ENCODE measurements at regions not wholly inside any gene's neighbourhood (a gene's known extent, or its start where the extent isn't known, plus 50 kb on each side); places are given as distances from the start of the nearest gene placed in this dataset.
"Not testable (repeated sequence)": the region's sequence is repeated elsewhere in the genome, so short reads cannot be mapped to it uniquely, and the experiment has no call there.

- DNase-seq (ENCODE audit: low spot score), result not testable (repeated sequence)
Measured at GRCh38 chr2:234697300-234697876, 200.5 kb upstream of the ARL4C start.

DNA sequence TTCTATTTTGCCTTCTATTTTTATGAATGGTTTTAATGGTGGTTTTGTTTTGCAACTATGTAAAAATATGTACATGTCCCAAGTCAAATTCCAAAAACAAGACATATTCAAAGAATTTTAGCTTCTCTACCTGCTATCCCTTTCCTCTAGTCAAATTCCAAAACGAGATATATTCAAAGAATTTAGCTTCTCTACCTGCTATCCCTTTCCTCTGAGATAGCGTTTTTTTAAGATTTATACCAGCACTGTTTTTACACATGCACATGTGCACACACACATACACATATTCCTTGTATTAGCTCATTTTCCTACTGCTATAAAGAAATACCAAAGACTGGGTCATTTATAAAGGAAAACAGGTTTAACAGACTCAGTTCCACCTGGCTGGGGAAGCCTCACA, 199.1 kb upstream of the ARL4C start:
- no peak for DNase-seq (ENCODE audit: low spot score)

DNA sequence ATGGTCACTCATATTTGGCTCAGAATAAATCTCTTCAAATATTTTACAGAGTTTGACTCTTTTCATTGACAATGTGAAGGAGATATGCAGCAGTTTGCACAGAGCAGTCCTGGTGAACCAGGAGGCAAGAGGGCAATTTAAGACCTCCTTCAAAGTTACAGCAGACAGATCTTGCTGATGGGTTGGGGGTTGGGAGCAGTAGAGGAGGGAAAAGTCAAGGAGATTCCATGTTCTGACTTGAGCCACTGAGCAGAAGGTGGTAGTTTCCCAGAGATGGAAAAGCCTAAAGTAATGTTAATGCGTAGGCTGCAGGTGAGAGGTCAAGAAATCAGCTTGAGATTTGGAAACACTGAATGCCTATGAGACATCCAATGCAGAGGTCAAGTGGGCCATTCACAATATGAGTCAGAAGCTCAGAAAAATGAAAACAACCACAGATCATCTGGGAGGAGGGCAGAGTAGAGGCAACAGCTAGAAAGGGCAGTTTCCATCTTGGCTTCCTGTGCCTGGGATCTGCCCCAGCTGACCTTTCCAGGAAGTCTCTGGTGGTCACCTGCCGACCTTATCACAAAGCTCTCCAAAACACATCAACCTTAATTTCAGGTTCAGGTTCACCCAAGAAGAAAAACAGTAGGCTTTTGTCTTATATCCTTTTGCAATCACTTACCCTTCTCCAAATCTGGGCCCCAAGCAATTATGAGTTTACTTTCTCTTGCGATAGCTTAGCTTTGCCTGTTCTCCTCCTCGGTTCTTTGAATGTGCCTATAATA, 197.5 kb upstream of the ARL4C start:
- DNase-seq (ENCODE audit: low spot score), result no peak

GRCh38 chr2:234693681-234694190, 196.9 kb upstream of the ARL4C start:
- not testable (repeated sequence) for DNase-seq (ENCODE audit: low spot score)

GRCh38 chr2:234693191-234693590, 196.3 kb upstream of the ARL4C start:
- not testable (repeated sequence) for DNase-seq (ENCODE audit: low spot score)

DNA sequence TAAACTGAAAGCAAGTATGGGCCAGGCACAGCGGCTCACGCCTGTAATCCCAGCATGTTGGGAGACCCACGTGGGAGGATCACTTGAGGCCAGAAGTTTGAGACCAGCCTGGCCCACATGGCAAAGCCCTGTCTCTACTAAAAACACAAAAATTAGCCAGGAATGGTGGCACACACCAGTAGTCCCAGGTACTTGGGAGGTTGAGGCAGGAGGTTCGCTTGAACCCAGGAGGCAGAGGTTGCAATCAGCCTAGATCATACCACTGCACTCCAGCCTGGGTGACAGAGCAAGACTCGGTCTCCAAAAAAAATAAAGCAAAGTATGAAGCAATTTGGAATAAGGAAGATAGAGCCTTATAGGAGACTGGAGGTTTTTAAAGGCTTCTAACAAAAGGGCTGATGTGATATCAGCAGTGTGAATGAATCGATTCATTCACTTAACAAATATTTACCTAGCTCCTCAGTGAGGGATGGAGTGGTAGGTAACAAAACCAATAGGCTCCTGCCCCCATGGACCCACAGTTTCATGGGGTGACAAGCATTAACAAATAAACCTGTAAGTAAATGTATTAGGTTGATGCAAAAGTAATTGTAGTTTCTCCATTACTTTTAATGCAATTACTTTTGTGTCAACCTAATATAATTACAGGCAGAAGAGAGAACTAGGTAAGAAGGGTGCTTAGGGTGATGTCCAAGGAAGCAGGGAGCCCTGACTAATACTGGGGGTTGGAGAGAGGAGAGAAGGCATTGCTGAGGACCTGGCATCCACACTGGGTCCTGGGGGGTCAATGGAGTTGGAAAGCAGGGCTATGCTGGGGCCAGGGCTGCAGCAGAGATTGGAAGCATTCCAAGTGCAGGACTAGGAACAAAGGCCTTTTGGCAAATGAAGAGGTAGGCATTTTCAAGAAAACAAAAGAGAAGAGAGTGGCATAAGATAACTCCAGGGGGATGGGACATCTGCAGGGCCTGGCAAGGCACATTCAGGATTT, 195.4 kb upstream of the ARL4C start:
- DNase-seq (ENCODE audit: low spot score), result no peak

DNA sequence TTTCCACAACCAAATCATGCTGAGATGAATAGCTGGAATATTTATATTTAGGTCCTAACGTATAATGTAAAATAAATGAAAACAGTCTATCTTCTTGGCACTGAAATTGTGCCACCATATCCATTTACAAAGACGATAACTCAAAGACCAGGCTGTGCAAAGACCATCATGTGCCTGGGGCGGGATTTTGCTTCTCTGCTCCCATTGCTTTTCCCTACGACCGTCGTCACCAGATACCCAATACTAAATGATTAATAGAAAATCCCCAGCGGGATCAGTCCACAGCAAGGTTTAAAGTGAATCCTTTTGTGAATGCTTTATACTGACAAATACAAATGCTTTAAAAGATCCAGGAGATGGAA, 194.3 kb upstream of the ARL4C start:
- no peak for DNase-seq (ENCODE audit: low spot score)

- DNase-seq (ENCODE audit: low spot score), result no peak
Measured at GRCh38 chr2:234690569-234691213, 193.8 kb upstream of the ARL4C start.

DNA sequence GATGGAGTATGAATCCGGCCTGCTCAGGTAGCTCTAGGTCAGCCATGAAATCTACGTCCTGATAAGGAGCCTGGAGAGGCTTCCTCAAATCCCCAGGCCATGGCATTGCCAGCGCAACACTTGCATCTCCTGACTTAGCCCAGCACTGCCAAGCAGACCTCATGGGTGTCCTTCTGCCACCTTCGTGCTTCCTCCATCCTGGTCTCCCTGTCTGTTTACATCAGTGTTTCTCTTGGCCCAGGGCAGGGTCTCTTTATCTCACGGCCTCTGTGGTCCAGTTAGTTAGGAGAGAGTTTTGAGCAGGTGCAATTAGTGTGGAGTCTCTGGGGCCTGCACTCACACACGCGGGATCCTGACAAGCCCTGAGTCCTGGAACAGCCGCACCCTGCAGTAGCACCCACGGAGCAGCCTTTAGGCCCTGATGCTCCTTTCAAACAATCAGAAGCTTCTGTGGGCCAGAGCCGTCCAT, 193.1 kb upstream of the ARL4C start:
- no peak for DNase-seq (ENCODE audit: low spot score)

DNA sequence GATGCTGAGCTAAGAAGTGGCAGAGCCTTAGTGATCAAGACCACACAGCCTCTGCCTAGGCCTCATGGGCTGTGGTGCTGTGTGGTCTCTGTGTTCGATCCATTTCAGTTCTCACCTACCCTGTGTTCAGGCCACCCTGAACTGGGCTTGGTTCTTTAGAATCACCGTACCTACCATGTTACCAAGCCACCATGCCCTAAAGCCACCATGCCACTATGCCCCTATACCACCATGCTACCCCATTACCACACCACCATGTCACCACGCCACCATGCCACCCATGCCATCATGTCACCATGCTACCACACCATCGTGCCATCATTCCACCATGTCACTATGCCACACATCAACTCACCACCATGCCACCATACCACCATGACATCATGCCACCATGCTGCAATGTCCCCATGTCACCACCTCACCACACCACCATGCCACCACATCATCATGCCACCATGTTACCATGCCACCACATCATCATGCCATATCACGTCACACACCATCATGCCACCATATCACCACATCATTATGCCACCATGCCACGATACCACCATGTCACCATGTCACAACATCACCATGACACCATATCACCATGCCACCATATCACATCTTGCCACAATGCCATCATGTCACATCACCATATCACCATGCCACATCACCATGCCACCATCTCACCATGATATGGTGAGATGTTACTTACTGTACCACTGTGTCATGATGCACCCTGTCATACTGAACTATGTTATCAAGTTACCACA, 191.0 kb upstream of the ARL4C start:
- no peak for DNase-seq (ENCODE audit: low spot score)

- DNase-seq (ENCODE audit: low spot score), result no peak
Measured at GRCh38 chr2:234686088-234686890, 189.4 kb upstream of the ARL4C start.

GRCh38 chr2:234684466-234684865, 187.6 kb upstream of the ARL4C start:
- DNase-seq (ENCODE audit: low spot score), result no peak

GRCh38 chr2:234683950-234684349, 187.1 kb upstream of the ARL4C start:
- no peak for DNase-seq (ENCODE audit: low spot score)

GRCh38 chr2:234682492-234683228, 185.8 kb upstream of the ARL4C start:
- DNase-seq (ENCODE audit: low spot score), result no peak

GRCh38 chr2:234680688-234681619, 184.1 kb upstream of the ARL4C start:
- no peak for DNase-seq (ENCODE audit: low spot score)

GRCh38 chr2:234679741-234680687, 183.1 kb upstream of the ARL4C start:
- DNase-seq (ENCODE audit: low spot score), result no peak

Data from mesenteric fat pad (tissue), 1 donor.